ENCODE measurements at regions not wholly inside any gene's neighbourhood (a gene's known extent, or its start where the extent isn't known, plus 50 kb on each side); places are given as distances from the start of the nearest gene placed in this dataset.
A peak's percentile ranks its signal among the peaks of the same experiment; 100 is the strongest.
"Not testable (repeated sequence)": the region's sequence is repeated elsewhere in the genome, so short reads cannot be mapped to it uniquely, and the experiment has no call there.

GRCh38 chr5:130324953-130325671 is 420.8 kb downstream of the CHSY3 start:
- Histone ChIP-seq H3K4me3 (ENCODE audit: low read length in 2 of 2) (no peak overlapping the region), H3K4me1 (ENCODE audit: control insufficient read depth in 2 of 2, insufficient read depth in 2 of 2, low read length in 2 of 2) (no peaks in the 10 kb centered on the region), H3K9me3 (ENCODE audit: control insufficient read depth in 2 of 2, insufficient read depth in 1 of 2, low read length in 1 of 2) (peaks cover 1 to 5% of the 10 kb centered on the region in 2 donors), H3K27ac (ENCODE audit: low read depth in 1 of 2, low read length in 1 of 2) (no peak overlapping the region), H3K36me3 (ENCODE audit: control insufficient read depth in 2 of 2, insufficient read depth in 2 of 2, low read length in 1 of 2) (no peaks in the 10 kb centered on the region), H3K27me3 (ENCODE audit: control insufficient read depth in 2 of 2, insufficient read depth in 1 of 2, low read length in 1 of 2) (no peaks in the 10 kb centered on the region)
- 80% methylated on average over 7 of the region's 7 CpGs for WGBS
- no peak for DNase-seq (ENCODE audit: low read depth in 6 of 9, low spot score in 9 of 9)

GRCh38 chr5:130323804-130324454 is 419.7 kb downstream of the CHSY3 start:
- peaks cover 1 to 3% of the 10 kb centered on the region in 2 donors for H3K9me3 ChIP-seq (ENCODE audit: control insufficient read depth in 2 of 2, insufficient read depth in 1 of 2, low read length in 1 of 2)
- no peaks in the 10 kb centered on the region for H3K4me1 ChIP-seq (ENCODE audit: control insufficient read depth in 2 of 2, insufficient read depth in 2 of 2, low read length in 2 of 2)
- no peaks in the 10 kb centered on the region for H3K27me3 ChIP-seq (ENCODE audit: control insufficient read depth in 2 of 2, insufficient read depth in 1 of 2, low read length in 1 of 2)
- no peak overlapping the region for H3K27ac ChIP-seq (ENCODE audit: low read depth in 1 of 2, low read length in 1 of 2)
- 69% methylated on average over 3 of the region's 3 CpGs for WGBS
- H3K4me3 ChIP-seq (ENCODE audit: low read length in 2 of 2), result no peak overlapping the region
- peak in 1 of 9 donors; percentile 3 for DNase-seq (ENCODE audit: low read depth in 6 of 9, low spot score in 9 of 9)
- H3K36me3 ChIP-seq (ENCODE audit: control insufficient read depth in 2 of 2, insufficient read depth in 2 of 2, low read length in 1 of 2), result no peaks in the 10 kb centered on the region

- H3K4me3 ChIP-seq (ENCODE audit: low read length in 2 of 2), result no peak overlapping the region
- DNase-seq (ENCODE audit: low read depth in 6 of 9, low spot score in 9 of 9), result no peak
- H3K4me1 ChIP-seq (ENCODE audit: control insufficient read depth in 2 of 2, insufficient read depth in 2 of 2, low read length in 2 of 2), result no peaks in the 10 kb centered on the region
- H3K9me3 ChIP-seq (ENCODE audit: control insufficient read depth in 2 of 2, insufficient read depth in 1 of 2, low read length in 1 of 2), result peaks cover 1 to 3% of the 10 kb centered on the region in 2 donors
- no peaks in the 10 kb centered on the region for H3K27me3 ChIP-seq (ENCODE audit: control insufficient read depth in 2 of 2, insufficient read depth in 1 of 2, low read length in 1 of 2)
- H3K36me3 ChIP-seq (ENCODE audit: control insufficient read depth in 2 of 2, insufficient read depth in 2 of 2, low read length in 1 of 2), result no peaks in the 10 kb centered on the region
- no peak overlapping the region for H3K27ac ChIP-seq (ENCODE audit: low read depth in 1 of 2, low read length in 1 of 2)
Observed at GRCh38 chr5:130321931-130322330, 417.7 kb downstream of the CHSY3 start.

- WGBS, result 90% methylated on average over 7 of the region's 7 CpGs
- no peaks in the 10 kb centered on the region for H3K27me3 ChIP-seq (ENCODE audit: control insufficient read depth in 2 of 2, insufficient read depth in 1 of 2, low read length in 1 of 2)
- no peaks in the 10 kb centered on the region for H3K36me3 ChIP-seq (ENCODE audit: control insufficient read depth in 2 of 2, insufficient read depth in 2 of 2, low read length in 1 of 2)
- H3K4me3 ChIP-seq (ENCODE audit: low read length in 2 of 2), result no peak overlapping the region
- no peaks in the 10 kb centered on the region for H3K4me1 ChIP-seq (ENCODE audit: control insufficient read depth in 2 of 2, insufficient read depth in 2 of 2, low read length in 2 of 2)
- DNase-seq (ENCODE audit: low read depth in 6 of 9, low spot score in 9 of 9), result no peak
- no peaks in the 10 kb centered on the region for H3K9me3 ChIP-seq (ENCODE audit: control insufficient read depth in 2 of 2, insufficient read depth in 1 of 2, low read length in 1 of 2)
- H3K27ac ChIP-seq (ENCODE audit: low read depth in 1 of 2, low read length in 1 of 2), result no peak overlapping the region
Observed at GRCh38 chr5:130316971-130317680, 412.9 kb downstream of the CHSY3 start.

GRCh38 chr5:130295235-130295634 is 391.0 kb downstream of the CHSY3 start:
- no peak overlapping the region for H3K4me3 ChIP-seq (ENCODE audit: low read length in 2 of 2)
- H3K36me3 ChIP-seq (ENCODE audit: control insufficient read depth in 2 of 2, insufficient read depth in 2 of 2, low read length in 1 of 2), result no peaks in the 10 kb centered on the region
- H3K27me3 ChIP-seq (ENCODE audit: control insufficient read depth in 2 of 2, insufficient read depth in 1 of 2, low read length in 1 of 2), result no peaks in the 10 kb centered on the region
- H3K9me3 ChIP-seq (ENCODE audit: control insufficient read depth in 2 of 2, insufficient read depth in 1 of 2, low read length in 1 of 2), result no peaks in the 10 kb centered on the region
- no peaks in the 10 kb centered on the region for H3K4me1 ChIP-seq (ENCODE audit: control insufficient read depth in 2 of 2, insufficient read depth in 2 of 2, low read length in 2 of 2)
- no peak for DNase-seq (ENCODE audit: low read depth in 6 of 9, low spot score in 9 of 9)
- WGBS, result 98% methylated on average over 1 of the region's 1 CpG
- H3K27ac ChIP-seq (ENCODE audit: low read depth in 1 of 2, low read length in 1 of 2), result no peak overlapping the region

- not testable (repeated sequence) for H3K27me3 ChIP-seq (ENCODE audit: control insufficient read depth in 2 of 2, insufficient read depth in 1 of 2, low read length in 1 of 2); H3K27ac ChIP-seq (ENCODE audit: low read depth in 1 of 2, low read length in 1 of 2); DNase-seq (ENCODE audit: low read depth in 6 of 9, low spot score in 9 of 9); H3K36me3 ChIP-seq (ENCODE audit: control insufficient read depth in 2 of 2, insufficient read depth in 2 of 2, low read length in 1 of 2); H3K4me3 ChIP-seq (ENCODE audit: low read length in 2 of 2); H3K9me3 ChIP-seq (ENCODE audit: control insufficient read depth in 2 of 2, insufficient read depth in 1 of 2, low read length in 1 of 2); H3K4me1 ChIP-seq (ENCODE audit: control insufficient read depth in 2 of 2, insufficient read depth in 2 of 2, low read length in 2 of 2)
- WGBS, result 97% methylated on average over 3 of the region's 3 CpGs
Observed at GRCh38 chr5:130294798-130295197, 390.5 kb downstream of the CHSY3 start.

- Histone ChIP-seq H3K4me3 (ENCODE audit: low read length in 2 of 2) (no peak overlapping the region), H3K36me3 (ENCODE audit: control insufficient read depth in 2 of 2, insufficient read depth in 2 of 2, low read length in 1 of 2) (no peaks in the 10 kb centered on the region), H3K27ac (ENCODE audit: low read depth in 1 of 2, low read length in 1 of 2) (no peak overlapping the region), H3K4me1 (ENCODE audit: control insufficient read depth in 2 of 2, insufficient read depth in 2 of 2, low read length in 2 of 2) (no peaks in the 10 kb centered on the region), H3K9me3 (ENCODE audit: control insufficient read depth in 2 of 2, insufficient read depth in 1 of 2, low read length in 1 of 2) (no peaks in the 10 kb centered on the region), H3K27me3 (ENCODE audit: control insufficient read depth in 2 of 2, insufficient read depth in 1 of 2, low read length in 1 of 2) (no peaks in the 10 kb centered on the region)
- no peak for DNase-seq (ENCODE audit: low read depth in 6 of 9, low spot score in 9 of 9)
- over 99% methylated on average over 2 of the region's 2 CpGs for WGBS
Observed at GRCh38 chr5:130290219-130290618, 386.0 kb downstream of the CHSY3 start.

- Histone ChIP-seq H3K4me1 (ENCODE audit: control insufficient read depth in 2 of 2, insufficient read depth in 2 of 2, low read length in 2 of 2) (no peaks in the 10 kb centered on the region), H3K27ac (ENCODE audit: low read depth in 1 of 2, low read length in 1 of 2) (no peak overlapping the region), H3K36me3 (ENCODE audit: control insufficient read depth in 2 of 2, insufficient read depth in 2 of 2, low read length in 1 of 2) (no peaks in the 10 kb centered on the region), H3K9me3 (ENCODE audit: control insufficient read depth in 2 of 2, insufficient read depth in 1 of 2, low read length in 1 of 2) (no peaks in the 10 kb centered on the region), H3K27me3 (ENCODE audit: control insufficient read depth in 2 of 2, insufficient read depth in 1 of 2, low read length in 1 of 2) (no peaks in the 10 kb centered on the region), H3K4me3 (ENCODE audit: low read length in 2 of 2) (no peak overlapping the region)
- 94% methylated on average over 6 of the region's 6 CpGs for WGBS
- DNase-seq (ENCODE audit: low read depth in 6 of 9, low spot score in 9 of 9), result no peak
Observed at GRCh38 chr5:130289132-130290088, 385.1 kb downstream of the CHSY3 start.
